Muscle layer of duodenum (tissue), 2 donors: ENCODE measurements at regions not wholly inside any gene's neighbourhood (a gene's known extent, or its start where the extent isn't known, plus 50 kb on each side); places are given as distances from the start of the nearest gene placed in this dataset.

ENCODE experiments used
- H3K27ac ChIP-seq: one replicate; pipeline ENCODE4 v1.7.0; 2013; ENCODE audit warnings: mild to moderate bottlenecking, low read length
- H3K27me3 ChIP-seq: one replicate; pipeline ENCODE4 v1.7.0; 2013; ENCODE audit warnings: low read depth, mild to moderate bottlenecking, control low read depth, low read length
- H3K36me3 ChIP-seq, 2 donors: one replicate each; pipeline ENCODE4 v1.7.0; 2013; ENCODE audit warnings: low read length in 2 of 2, control low read depth in 1 of 2, mild to moderate bottlenecking in 1 of 2; ENCODE audit not compliant: insufficient read depth in 2 of 2, control insufficient read depth in 1 of 2
- H3K4me1 ChIP-seq, 2 donors: one replicate each; pipeline ENCODE4 v1.7.0; 2013; ENCODE audit warnings: low read length in 2 of 2, mild to moderate bottlenecking in 2 of 2, control low read depth in 1 of 2, moderate library complexity in 1 of 2; ENCODE audit not compliant: insufficient read depth in 2 of 2, control insufficient read depth in 1 of 2
- H3K4me3 ChIP-seq, 2 donors: one replicate each; pipeline ENCODE4 v1.7.0; 2013; ENCODE audit warnings: low read length in 2 of 2, low read depth in 1 of 2, mild to moderate bottlenecking in 1 of 2
- H3K9me3 ChIP-seq, 2 donors: one replicate each; pipeline ENCODE4 v1.7.0; 2013; ENCODE audit warnings: low read length in 2 of 2, control low read depth in 1 of 2, mild to moderate bottlenecking in 1 of 2; ENCODE audit not compliant: control insufficient read depth in 1 of 2
- donor health status: healthy.

DNA sequence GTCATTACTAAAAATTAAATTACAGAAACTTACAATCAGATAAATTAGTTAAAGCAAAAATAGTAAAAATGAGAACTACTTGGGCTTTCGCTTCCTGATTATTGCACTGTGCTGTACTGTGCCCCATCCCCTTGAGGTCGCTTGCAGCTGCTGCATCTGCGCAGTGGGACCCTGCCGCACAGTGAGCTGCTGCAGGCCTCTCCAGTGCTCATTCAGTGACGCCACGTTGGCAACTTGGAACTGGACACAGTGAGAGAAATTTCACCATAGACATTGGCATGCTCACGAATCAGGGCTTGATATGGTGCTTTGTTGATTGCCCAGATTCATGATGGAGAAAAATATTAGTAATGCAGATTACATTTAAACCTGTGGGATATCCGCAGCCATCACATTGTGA, 290.8 kb upstream of the MYT1L start:
- no peak overlapping the region for H3K27ac ChIP-seq
- no peaks in the 10 kb centered on the region for H3K27me3 ChIP-seq
- H3K9me3 ChIP-seq = no peaks in the 10 kb centered on the region
- H3K36me3 ChIP-seq = no peaks in the 10 kb centered on the region
- H3K4me1 ChIP-seq = no peaks in the 10 kb centered on the region
- no peak overlapping the region for H3K4me3 ChIP-seq

- no peak overlapping the region for H3K4me3 ChIP-seq
- H3K27me3 ChIP-seq = no peaks in the 10 kb centered on the region
- no peaks in the 10 kb centered on the region for H3K36me3 ChIP-seq
- H3K27ac ChIP-seq = no peak overlapping the region
- no peaks in the 10 kb centered on the region for H3K9me3 ChIP-seq
- H3K4me1 ChIP-seq = no peaks in the 10 kb centered on the region
These were observed 289.5 kb upstream of the MYT1L start for GRCh38 chr2:2620604-2621003.

- Histone ChIP-seq H3K36me3 (no peaks in the 10 kb centered on the region), H3K4me3 (no peak overlapping the region)
These were observed 288.9 kb upstream of the MYT1L start for GRCh38 chr2:2619995-2620394.

GRCh38 chr2:2614452-2614851, 283.4 kb upstream of the MYT1L start:
- H3K27me3 ChIP-seq = no peaks in the 10 kb centered on the region
- no peak overlapping the region for H3K27ac ChIP-seq
- H3K36me3 ChIP-seq = no peaks in the 10 kb centered on the region
- H3K4me1 ChIP-seq = peaks cover 0 to 9% of the 10 kb centered on the region in 2 donors
- no peaks in the 10 kb centered on the region for H3K9me3 ChIP-seq
- peak overlapping the region in 1 of 2 donors; percentile 69 for H3K4me3 ChIP-seq

More at GRCh38 chr2:2619995-2620394, 288.9 kb upstream of the MYT1L start:
- H3K4me1 ChIP-seq = no peaks in the 10 kb centered on the region
- H3K9me3 ChIP-seq = no peaks in the 10 kb centered on the region
- no peaks in the 10 kb centered on the region for H3K27me3 ChIP-seq
- H3K27ac ChIP-seq = no peak overlapping the region

DNA sequence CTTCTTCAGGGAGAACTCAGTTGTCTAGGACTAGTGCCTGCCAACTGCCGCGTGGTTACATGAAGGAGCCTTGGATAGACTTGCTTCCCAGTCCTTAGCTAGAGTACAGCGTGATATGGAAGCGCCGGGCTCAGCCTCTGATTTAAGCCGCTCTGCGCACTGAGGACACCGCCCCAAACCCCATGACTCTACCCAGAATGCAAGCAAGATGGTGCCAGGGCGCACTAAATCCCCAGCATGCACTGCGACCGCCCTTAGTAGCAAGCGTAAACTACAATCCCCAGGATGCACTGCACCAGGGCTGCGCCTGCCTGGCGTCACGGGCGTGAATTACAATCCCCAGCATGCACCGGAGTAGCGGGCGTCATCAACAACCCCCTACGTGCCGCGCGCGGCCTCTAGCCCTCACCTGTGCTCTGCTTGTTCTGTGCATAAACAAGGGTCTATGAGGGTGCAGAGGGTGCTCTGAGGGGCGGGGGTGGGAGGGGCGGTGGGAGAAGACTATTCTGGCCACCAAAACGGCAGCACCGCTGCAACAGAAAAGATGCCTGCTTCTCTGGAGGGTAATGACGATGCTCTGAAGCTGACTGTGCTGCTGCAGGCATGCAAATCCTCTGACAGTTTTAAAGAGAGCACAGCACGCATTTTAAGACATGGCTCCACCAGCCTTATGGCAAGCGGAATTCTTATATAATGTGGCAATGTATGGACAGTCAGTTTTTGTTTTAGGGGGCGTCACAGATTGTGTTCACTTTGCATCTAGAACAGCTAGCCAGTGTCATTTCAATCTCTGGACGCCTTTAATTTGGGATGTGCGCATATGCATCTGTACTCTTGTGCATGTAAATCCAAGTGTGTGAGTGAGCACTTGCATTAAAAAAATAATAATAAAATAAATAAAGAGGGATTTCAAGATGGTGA, 282.5 kb upstream of the MYT1L start:
- no peaks in the 10 kb centered on the region for H3K9me3 ChIP-seq
- H3K4me1 ChIP-seq = peaks cover 0 to 9% of the 10 kb centered on the region in 2 donors
- no peak overlapping the region for H3K27ac ChIP-seq
- H3K4me3 ChIP-seq = peak overlapping the region; percentile 69 to 78
- no peaks in the 10 kb centered on the region for H3K27me3 ChIP-seq
- H3K36me3 ChIP-seq = no peaks in the 10 kb centered on the region

- Histone ChIP-seq H3K27ac (no peak overlapping the region), H3K9me3 (no peaks in the 10 kb centered on the region), H3K27me3 (no peaks in the 10 kb centered on the region), H3K4me3 (no peak overlapping the region), H3K36me3 (no peaks in the 10 kb centered on the region), H3K4me1 (peaks cover 0 to 9% of the 10 kb centered on the region in 2 donors)
These were observed 279.7 kb upstream of the MYT1L start for GRCh38 chr2:2610751-2611150.

- H3K27ac ChIP-seq = no peak overlapping the region
- H3K4me3 ChIP-seq = no peak overlapping the region
- H3K36me3 ChIP-seq = no peaks in the 10 kb centered on the region
- no peaks in the 10 kb centered on the region for H3K9me3 ChIP-seq
- H3K27me3 ChIP-seq = no peaks in the 10 kb centered on the region
- H3K4me1 ChIP-seq = no peaks in the 10 kb centered on the region
These were observed 269.3 kb upstream of the MYT1L start for GRCh38 chr2:2600366-2600765.

DNA sequence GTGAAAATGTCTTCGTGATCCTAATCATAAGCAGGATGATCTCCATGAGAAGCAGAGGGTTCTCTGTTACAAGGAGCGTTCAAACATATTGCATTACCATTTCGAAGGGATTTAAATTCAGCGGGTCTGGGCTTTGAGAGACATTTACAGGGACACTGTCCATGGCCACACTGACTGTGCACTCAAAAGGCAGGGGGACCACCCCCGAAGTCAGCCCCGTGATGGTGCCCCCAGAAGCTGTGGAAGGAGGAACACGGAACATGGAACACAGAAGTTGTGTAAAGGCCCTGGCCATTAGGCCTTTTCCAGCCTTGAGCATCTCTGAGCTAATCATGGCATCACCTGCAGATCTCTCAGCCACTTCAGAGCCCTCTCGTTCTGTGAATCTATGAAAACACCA, 268.4 kb upstream of the MYT1L start:
- Histone ChIP-seq H3K4me1 (no peaks in the 10 kb centered on the region), H3K36me3 (no peaks in the 10 kb centered on the region), H3K27me3 (no peaks in the 10 kb centered on the region), H3K9me3 (no peaks in the 10 kb centered on the region), H3K4me3 (no peak overlapping the region), H3K27ac (no peak overlapping the region)

GRCh38 chr2:2597712-2598111, 266.6 kb upstream of the MYT1L start:
- Histone ChIP-seq H3K36me3 (no peaks in the 10 kb centered on the region), H3K4me3 (no peak overlapping the region), H3K27me3 (no peaks in the 10 kb centered on the region), H3K27ac (no peak overlapping the region), H3K4me1 (no peaks in the 10 kb centered on the region), H3K9me3 (no peaks in the 10 kb centered on the region)

GRCh38 chr2:2591542-2591940, 260.5 kb upstream of the MYT1L start:
- no peak overlapping the region for H3K27ac ChIP-seq
- H3K4me1 ChIP-seq = no peaks in the 10 kb centered on the region
- H3K9me3 ChIP-seq = no peaks in the 10 kb centered on the region
- H3K4me3 ChIP-seq = no peak overlapping the region
- H3K36me3 ChIP-seq = no peaks in the 10 kb centered on the region
- no peaks in the 10 kb centered on the region for H3K27me3 ChIP-seq

GRCh38 chr2:2590841-2591541, 259.9 kb upstream of the MYT1L start:
- Histone ChIP-seq H3K27ac (no peak overlapping the region), H3K4me1 (no peaks in the 10 kb centered on the region), H3K36me3 (no peaks in the 10 kb centered on the region), H3K4me3 (no peak overlapping the region), H3K9me3 (no peaks in the 10 kb centered on the region), H3K27me3 (no peaks in the 10 kb centered on the region)
